Esophagus muscularis mucosa (tissue), 4 donors: ENCODE measurements at regions not wholly inside any gene's neighbourhood (a gene's known extent, or its start where the extent isn't known, plus 50 kb on each side); places are given as distances from the start of the nearest gene placed in this dataset.

Experiments used
- EP300 ChIP-seq: sonication (generic); formaldehyde crosslinking; IDR thresholded peaks from one replicate; pipeline ENCODE4 v1.6.1; 2017; ENCODE audit warnings: antibody characterized with exemption
- POLR2A ChIP-seq: fragments of 450-650 bp; IDR thresholded peaks from one replicate; pipeline ENCODE4 v1.6.1; 2017; ENCODE audit warnings: antibody characterized with exemption, moderate library complexity, mild to moderate bottlenecking, low read depth
- POLR2AphosphoS5 ChIP-seq, 2 donors: sonication (generic); formaldehyde crosslinking; IDR thresholded peaks; one replicate each; pipeline ENCODE4 v1.6.1; 2017; ENCODE audit warnings: antibody characterized with exemption in 2 of 2
- TF ChIP-seq, protein P1 (sequence below), 3 experiments: fragments of 200-600 bp in 2 of 3; fragments of 450-650 bp in 1 of 3; sonication (generic) in 2 of 3; IDR thresholded peaks; one replicate each; pipeline ENCODE4 v1.5.1; 2017 to 2019; ENCODE audit warnings: antibody characterized with exemption in 3 of 3, mild to moderate bottlenecking in 2 of 3, moderate library complexity in 1 of 3

DNA sequence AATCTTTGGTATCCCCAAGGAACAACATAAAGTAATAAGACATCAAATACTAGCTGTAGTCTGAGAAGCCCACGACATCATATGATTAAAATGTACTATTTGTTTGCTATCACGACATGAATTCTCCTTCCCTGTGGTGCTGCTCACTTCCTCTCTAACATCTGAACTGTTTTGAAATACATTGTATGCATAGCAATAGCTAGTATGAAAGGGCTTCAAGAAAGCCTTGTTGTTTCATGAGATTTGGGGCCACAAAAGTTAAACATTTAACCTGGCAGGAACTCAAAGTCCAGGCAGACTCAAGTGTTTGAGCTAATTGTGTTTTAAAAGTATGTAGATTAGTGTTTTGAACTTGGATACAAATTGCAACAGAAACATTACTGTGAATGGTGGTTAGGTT, 237.4 kb upstream of the PTGER4 start:
- TF ChIP-seq, protein P1, sequence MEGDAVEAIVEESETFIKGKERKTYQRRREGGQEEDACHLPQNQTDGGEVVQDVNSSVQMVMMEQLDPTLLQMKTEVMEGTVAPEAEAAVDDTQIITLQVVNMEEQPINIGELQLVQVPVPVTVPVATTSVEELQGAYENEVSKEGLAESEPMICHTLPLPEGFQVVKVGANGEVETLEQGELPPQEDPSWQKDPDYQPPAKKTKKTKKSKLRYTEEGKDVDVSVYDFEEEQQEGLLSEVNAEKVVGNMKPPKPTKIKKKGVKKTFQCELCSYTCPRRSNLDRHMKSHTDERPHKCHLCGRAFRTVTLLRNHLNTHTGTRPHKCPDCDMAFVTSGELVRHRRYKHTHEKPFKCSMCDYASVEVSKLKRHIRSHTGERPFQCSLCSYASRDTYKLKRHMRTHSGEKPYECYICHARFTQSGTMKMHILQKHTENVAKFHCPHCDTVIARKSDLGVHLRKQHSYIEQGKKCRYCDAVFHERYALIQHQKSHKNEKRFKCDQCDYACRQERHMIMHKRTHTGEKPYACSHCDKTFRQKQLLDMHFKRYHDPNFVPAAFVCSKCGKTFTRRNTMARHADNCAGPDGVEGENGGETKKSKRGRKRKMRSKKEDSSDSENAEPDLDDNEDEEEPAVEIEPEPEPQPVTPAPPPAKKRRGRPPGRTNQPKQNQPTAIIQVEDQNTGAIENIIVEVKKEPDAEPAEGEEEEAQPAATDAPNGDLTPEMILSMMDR (IDR thresholded peaks at IDR 0.05): no peak
- TF ChIP-seq POLR2A (no peak), POLR2AphosphoS5 (IDR thresholded peaks at IDR 0.05) (no peak), EP300 (no peak)
